ENCODE measurements at regions not wholly inside any gene's neighbourhood (a gene's known extent, or its start where the extent isn't known, plus 50 kb on each side); places are given as distances from the start of the nearest gene placed in this dataset.

DNA sequence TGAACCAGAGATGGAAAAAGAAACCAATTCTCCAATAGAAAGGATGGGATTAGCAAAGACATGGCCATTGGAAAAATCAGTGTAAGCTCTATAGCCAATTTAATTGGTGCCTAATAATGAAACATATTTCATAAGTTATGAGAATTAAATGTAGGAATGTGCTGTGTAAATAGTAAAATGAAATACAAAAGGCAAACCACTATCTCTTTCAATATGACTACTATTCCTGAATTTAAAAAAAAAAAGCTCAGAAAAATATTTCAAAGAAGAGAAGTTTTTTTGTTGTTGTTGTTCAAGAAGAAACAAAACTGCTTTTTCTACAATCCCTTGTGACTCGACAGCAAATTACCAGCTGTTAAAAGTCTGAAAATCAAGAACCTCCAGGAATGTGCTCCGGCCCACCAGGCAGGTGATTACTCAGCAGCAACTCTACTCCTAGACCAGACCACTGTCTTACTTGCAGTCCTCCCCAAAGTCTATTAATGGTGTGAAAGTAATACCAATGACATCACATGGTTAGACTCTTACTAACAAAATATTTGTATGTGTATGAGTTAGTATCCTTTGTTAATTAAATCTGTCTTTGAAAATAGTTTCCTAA lies 362.4 kb downstream of the KCTD12 start:
- no peaks in the 10 kb centered on the region; a peak in 1 of 7 replicates for H3K36me3 Mint-ChIP-seq (ENCODE audit: insufficient read depth in 1 of 3, low read depth in 3 of 3)
- no peak overlapping the region for H2BK120ac ChIP-seq (ENCODE audit: low read depth, low read length, poor library complexity, severe bottlenecking)

More for the DNA sequence above, 362.4 kb downstream of the KCTD12 start:
- no peak overlapping the region for H4K5ac ChIP-seq (ENCODE audit: insufficient read length, low read depth, low read length)
- H2AFZ ChIP-seq (ENCODE audit: low read length): no peak overlapping the region
- no peaks in the 10 kb centered on the region for H3K9me3 ChIP-seq (ENCODE audit: control insufficient read depth, low read depth, low read length)
- H2AK5ac ChIP-seq (ENCODE audit: insufficient read length, low read length): no peak overlapping the region
- no peaks in the 10 kb centered on the region for H3K79me2 ChIP-seq (ENCODE audit: insufficient read depth, low read length)
- no peak overlapping the region for H2BK12ac ChIP-seq (ENCODE audit: insufficient read length, low read depth, low read length)
- no peak overlapping the region for H4K91ac ChIP-seq (ENCODE audit: insufficient read length, low read depth, low read length)
- TF ChIP-seq, protein P1, sequence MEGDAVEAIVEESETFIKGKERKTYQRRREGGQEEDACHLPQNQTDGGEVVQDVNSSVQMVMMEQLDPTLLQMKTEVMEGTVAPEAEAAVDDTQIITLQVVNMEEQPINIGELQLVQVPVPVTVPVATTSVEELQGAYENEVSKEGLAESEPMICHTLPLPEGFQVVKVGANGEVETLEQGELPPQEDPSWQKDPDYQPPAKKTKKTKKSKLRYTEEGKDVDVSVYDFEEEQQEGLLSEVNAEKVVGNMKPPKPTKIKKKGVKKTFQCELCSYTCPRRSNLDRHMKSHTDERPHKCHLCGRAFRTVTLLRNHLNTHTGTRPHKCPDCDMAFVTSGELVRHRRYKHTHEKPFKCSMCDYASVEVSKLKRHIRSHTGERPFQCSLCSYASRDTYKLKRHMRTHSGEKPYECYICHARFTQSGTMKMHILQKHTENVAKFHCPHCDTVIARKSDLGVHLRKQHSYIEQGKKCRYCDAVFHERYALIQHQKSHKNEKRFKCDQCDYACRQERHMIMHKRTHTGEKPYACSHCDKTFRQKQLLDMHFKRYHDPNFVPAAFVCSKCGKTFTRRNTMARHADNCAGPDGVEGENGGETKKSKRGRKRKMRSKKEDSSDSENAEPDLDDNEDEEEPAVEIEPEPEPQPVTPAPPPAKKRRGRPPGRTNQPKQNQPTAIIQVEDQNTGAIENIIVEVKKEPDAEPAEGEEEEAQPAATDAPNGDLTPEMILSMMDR (conservative IDR thresholded peaks at IDR 0.05): no peak
- H3K9ac ChIP-seq (ENCODE audit: extremely low read depth, insufficient read length, low read length): no peak overlapping the region
- no peak overlapping the region for H3K18ac ChIP-seq (ENCODE audit: insufficient read length, low read depth, low read length)
- H3K27me3 ChIP-seq (ENCODE audit: insufficient read depth, low read length): no peaks in the 10 kb centered on the region
- H3K4ac ChIP-seq (ENCODE audit: low read depth, low read length): no peak overlapping the region
- H3K4me2 ChIP-seq (ENCODE audit: insufficient read depth, insufficient read length, low read length): no peak overlapping the region
- H3K4me1 ChIP-seq (ENCODE audit: insufficient read depth, low read length): no peaks in the 10 kb centered on the region; the same call in 1 of the 2 replicates
- WGBS (ENCODE audit: extremely low coverage, insufficient read length, low lambda C conversion rate): no CpG with 5 or more reads among the region's 2 CpGs
- no peak overlapping the region for H4K8ac ChIP-seq (replicated peaks; ENCODE audit: insufficient read length, low read depth, low read length)
- no peaks in the 10 kb centered on the region for H4K20me1 ChIP-seq (ENCODE audit: control insufficient read depth, insufficient read depth, insufficient read length)
- Mint-ChIP-seq H3K4me1 (peaks cover 8 to 13% of the 10 kb centered on the region in 2 experiments; a peak in 3 of 4 replicates), H3K4me3 (no peak overlapping the region), H3K9me3 (peaks cover 0 to 4% of the 10 kb centered on the region in 2 experiments; a peak in 1 of 5 replicates), H3K27me3 (ENCODE audit: low read depth) (no peaks in the 10 kb centered on the region), H3K27ac (no peak overlapping the region)
- no peak overlapping the region for H3T11ph ChIP-seq (ENCODE audit: low read length)
- H3K14ac ChIP-seq (ENCODE audit: insufficient read depth, low read length): no peak overlapping the region
- H3K79me1 ChIP-seq (ENCODE audit: insufficient read depth, low read depth, low read length, poor library complexity, severe bottlenecking): no peaks in the 10 kb centered on the region
- H2BK15ac ChIP-seq (ENCODE audit: low read depth, low read length): no peak overlapping the region
- DNase-seq: no peak
- H3K23me2 ChIP-seq (ENCODE audit: insufficient read length, low read depth, low read length, poor library complexity, severe bottlenecking): no peaks in the 10 kb centered on the region
- no peak overlapping the region for H2BK5ac ChIP-seq (ENCODE audit: insufficient read length, low read length)
- H3K23ac ChIP-seq (ENCODE audit: insufficient read length, low read depth, low read length): no peak overlapping the region
- no peak overlapping the region for H3K27ac ChIP-seq (ENCODE audit: insufficient read length, low read depth, low read length)
- no peak overlapping the region for H2BK20ac ChIP-seq (ENCODE audit: low read depth, low read length, poor library complexity, severe bottlenecking)
- H3K56ac ChIP-seq (ENCODE audit: insufficient read length, low read depth, low read length): no peak overlapping the region
